GM13976 (cell line): ENCODE measurements at regions not wholly inside any gene's neighbourhood (a gene's known extent, or its start where the extent isn't known, plus 50 kb on each side); places are given as distances from the start of the nearest gene placed in this dataset.

ENCODE experiments used
- DNase-seq: peaks from one replicate; pipeline ENCODE4 v3.0.0; 2012; ENCODE audit warnings: low spot score
- CTCF ChIP-seq: IDR thresholded peaks from 2 replicates; pipeline ENCODE4 v1.5.1; 2012; ENCODE audit warnings: borderline replicate concordance, mild to moderate bottlenecking; ENCODE audit not compliant: insufficient read depth; ENCODE audit errors: extremely low read depth, missing control alignments, control extremely low read depth
- in situ Hi-C: fragments of 300-500 bp; cut with MboI; formaldehyde crosslinking; loops from one replicate; pipeline ENCODE4 v1.12.0; 2022; ENCODE audit warnings: low sequenced_read_pairs, mixed read lengths, inconsistent platforms; ENCODE audit not compliant: unreplicated experiment

- in situ Hi-C loops: no loop called here
- TF ChIP-seq CTCF: no peak
- no peak for DNase-seq
These were observed 156.3 kb upstream of the NT5C1B start for GRCh38 chr2:18745431-18746272.

DNA sequence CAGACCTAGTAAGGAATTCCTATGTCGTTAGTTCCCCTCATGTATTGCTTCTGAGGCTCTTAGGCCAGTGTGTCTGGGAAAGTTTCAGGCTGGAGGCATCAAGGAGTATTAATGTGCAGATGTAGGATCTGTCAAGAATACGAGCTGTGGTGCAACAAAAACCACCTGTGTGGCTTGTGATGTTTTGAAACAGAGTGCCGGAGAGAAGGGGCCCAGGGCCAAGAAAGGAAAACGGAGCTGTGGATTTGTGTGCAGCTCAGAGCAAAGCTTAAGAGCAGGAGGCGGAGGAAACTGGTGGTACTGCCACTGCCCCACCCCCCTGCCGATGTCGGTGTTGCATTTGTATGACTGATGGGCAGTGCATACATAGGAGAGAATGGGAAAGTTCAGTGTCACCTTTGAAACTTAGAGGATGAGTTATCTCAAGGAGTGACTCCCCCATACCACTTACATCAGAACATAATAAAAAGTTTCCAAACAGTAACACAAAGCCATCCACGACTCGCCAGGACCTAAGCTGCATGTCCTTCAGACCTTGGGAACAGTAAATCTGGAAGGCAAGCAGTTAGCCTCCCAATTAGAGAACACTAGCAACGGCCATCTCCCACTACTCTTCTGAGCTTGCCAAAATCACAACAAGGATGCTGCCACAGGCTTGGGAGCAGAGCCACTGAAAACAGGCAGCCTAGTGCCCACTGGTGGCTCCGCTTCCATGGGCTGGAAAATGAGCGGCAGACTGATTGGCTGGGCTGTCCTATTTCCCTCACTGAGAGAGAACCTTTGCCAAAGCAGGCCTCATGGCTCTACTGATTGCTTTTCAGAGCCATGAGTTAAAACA is 152.7 kb upstream of the NT5C1B start:
- DNase-seq: no peak
- in situ Hi-C loops: no loop called here
- no peak for TF ChIP-seq CTCF

DNA sequence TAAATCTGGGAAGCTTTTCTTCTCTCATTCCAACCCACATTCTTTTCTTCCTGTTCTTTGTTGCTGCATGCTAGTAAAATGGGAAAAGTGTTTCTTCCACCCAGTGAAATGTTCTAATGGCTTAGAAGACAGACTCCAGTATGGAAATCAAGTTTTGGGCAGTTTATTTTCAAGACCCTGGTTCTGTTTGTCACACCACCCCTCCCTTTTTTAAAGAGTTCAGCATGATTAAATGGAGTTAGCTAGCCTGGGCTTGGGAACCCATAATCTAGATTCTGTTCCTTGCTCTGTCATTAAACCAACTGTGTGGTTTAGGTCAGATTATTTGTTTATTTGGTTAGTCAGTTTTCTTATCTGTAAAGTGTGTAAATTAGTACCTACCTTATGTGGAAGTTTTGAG is 151.8 kb upstream of the NT5C1B start:
- DNase-seq: no peak
- no peak for TF ChIP-seq CTCF
- in situ Hi-C loops: no loop called here

DNA sequence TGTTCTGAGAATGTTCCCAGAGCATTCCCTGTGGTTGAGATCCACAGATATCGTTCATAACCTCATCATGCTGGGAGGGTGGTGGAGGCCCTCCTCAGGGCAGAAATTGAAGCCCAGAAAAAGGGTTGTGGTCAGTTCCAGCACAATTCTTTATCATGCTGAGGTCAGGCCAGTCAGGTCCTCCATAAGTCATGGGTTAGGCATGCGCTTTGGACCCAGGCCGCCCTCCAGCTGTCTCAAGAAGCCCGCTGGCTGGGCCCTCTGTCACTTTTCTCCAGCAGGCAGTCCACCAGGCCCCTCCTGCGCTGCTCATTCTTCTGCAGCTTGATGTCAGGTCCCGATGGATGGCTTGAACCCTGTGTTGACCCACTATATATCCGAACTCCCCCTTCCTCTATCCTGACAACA is 151.1 kb upstream of the NT5C1B start:
- in situ Hi-C loops: no loop called here
- DNase-seq: no peak
- no peak for TF ChIP-seq CTCF

DNA sequence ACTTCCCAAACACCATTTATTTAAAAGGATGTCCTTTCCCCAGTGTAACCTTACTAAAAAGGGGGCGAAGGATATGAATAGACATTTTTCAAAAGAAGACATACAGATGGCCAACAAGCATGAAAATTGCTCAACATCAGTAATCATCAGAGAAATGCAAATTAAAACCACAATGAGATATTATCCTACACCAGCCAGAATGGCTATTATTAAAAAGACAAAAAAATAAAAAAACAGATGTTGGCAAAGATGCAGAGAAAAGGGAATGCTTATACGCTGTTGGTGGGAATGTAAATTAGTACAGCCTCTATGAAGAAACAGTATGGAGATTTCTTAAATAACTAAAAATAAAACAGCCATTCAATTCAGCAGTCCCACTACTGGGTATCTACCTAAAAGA is 142.3 kb upstream of the NT5C1B start:
- in situ Hi-C loops: no loop called here
- no peak for DNase-seq

More for the DNA sequence above, 142.3 kb upstream of the NT5C1B start:
- TF ChIP-seq CTCF: no peak
